Lower leg skin (tissue), 4 donors: ENCODE measurements at regions not wholly inside any gene's neighbourhood (a gene's known extent, or its start where the extent isn't known, plus 50 kb on each side); places are given as distances from the start of the nearest gene placed in this dataset.

ENCODE experiments used
- DNase-seq, 2 donors: peaks; one replicate each; pipeline ENCODE4 v3.0.0-alpha.2; 2019; ENCODE audit warnings: low spot score in 2 of 2
- H3K4me3 ChIP-seq: fragments of 200-600 bp; sonication (generic); 2 replicates; pipeline ENCODE4 v1.5.1; 2017; ENCODE audit warnings: mild to moderate bottlenecking, low read depth; ENCODE audit not compliant: poor library complexity, severe bottlenecking
- POLR2A ChIP-seq, 2 donors: fragments of 450-650 bp; IDR thresholded peaks; one replicate each; pipeline ENCODE4 v1.6.1; 2016 to 2017; ENCODE audit warnings: antibody characterized with exemption in 2 of 2, mild to moderate bottlenecking in 1 of 2, moderate library complexity in 1 of 2
- WGBS, 2 donors: methylation state at CpG; one replicate each; pipeline ENCODE4 v1.1.5; 2018; 5-methylcytosine and 5-hydroxymethylcytosine counted together
- intact Hi-C: fragments of 100-400 bp; cut with DNase I; formaldehyde crosslinking; loops from one replicate; pipeline ENCODE4 v1.15.0; 2023; ENCODE audit warnings: low total_unique reads
- TF ChIP-seq, protein P1 (sequence below), 3 donors: fragments of 450-650 bp; IDR thresholded peaks; one replicate each; pipeline ENCODE4 v1.5.1; 2016; ENCODE audit warnings: antibody characterized with exemption in 3 of 3, mild to moderate bottlenecking in 3 of 3, moderate library complexity in 2 of 3

- DNase-seq = no peak
- no peak for TF ChIP-seq POLR2A (IDR thresholded peaks at IDR 0.05)
- TF ChIP-seq, protein P1, sequence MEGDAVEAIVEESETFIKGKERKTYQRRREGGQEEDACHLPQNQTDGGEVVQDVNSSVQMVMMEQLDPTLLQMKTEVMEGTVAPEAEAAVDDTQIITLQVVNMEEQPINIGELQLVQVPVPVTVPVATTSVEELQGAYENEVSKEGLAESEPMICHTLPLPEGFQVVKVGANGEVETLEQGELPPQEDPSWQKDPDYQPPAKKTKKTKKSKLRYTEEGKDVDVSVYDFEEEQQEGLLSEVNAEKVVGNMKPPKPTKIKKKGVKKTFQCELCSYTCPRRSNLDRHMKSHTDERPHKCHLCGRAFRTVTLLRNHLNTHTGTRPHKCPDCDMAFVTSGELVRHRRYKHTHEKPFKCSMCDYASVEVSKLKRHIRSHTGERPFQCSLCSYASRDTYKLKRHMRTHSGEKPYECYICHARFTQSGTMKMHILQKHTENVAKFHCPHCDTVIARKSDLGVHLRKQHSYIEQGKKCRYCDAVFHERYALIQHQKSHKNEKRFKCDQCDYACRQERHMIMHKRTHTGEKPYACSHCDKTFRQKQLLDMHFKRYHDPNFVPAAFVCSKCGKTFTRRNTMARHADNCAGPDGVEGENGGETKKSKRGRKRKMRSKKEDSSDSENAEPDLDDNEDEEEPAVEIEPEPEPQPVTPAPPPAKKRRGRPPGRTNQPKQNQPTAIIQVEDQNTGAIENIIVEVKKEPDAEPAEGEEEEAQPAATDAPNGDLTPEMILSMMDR (IDR thresholded peaks at IDR 0.05) = no peak
- intact Hi-C loops = no loop called here
- H3K4me3 ChIP-seq = no peak overlapping the region
- 68 to 73% methylated on average over 4 of the region's 4 CpGs for WGBS, 2 donors
These were observed 2023.5 kb upstream of the WWC1 start for GRCh38 chr5:166267907-166268306.

DNA sequence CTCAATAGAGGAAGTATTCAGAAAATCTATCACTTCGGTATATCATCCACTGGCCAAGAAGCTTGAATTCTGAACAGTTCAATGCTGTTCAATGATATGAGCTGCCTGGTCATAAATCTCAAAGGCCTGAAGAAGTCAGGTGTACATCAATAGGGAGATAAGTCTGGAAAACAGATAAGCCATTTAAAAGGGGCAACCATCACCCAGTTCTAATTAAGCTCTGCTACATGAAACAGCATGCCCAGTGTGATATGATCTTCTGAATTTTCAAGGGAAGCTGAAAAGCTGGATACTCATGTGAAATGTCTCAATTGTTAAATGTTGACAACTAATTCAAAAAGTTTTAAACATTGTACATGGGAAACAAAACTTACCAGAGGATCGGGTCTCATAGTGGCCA lies 2020.7 kb upstream of the WWC1 start:
- H3K4me3 ChIP-seq = no peak overlapping the region
- no peak for DNase-seq
- no peak for TF ChIP-seq POLR2A (IDR thresholded peaks at IDR 0.05)
- TF ChIP-seq, protein P1 (IDR thresholded peaks at IDR 0.05) = no peak
- WGBS, 2 donors = 57 to 75% methylated on average over 2 of the region's 2 CpGs
- intact Hi-C loops = no loop called here

- intact Hi-C loops = no loop called here
- no peak overlapping the region for H3K4me3 ChIP-seq
- no peak for DNase-seq
- TF ChIP-seq, protein P1 (IDR thresholded peaks at IDR 0.05) = no peak
- no peak for TF ChIP-seq POLR2A (IDR thresholded peaks at IDR 0.05)
These were observed 2015.4 kb upstream of the WWC1 start for GRCh38 chr5:166276006-166276405.

GRCh38 chr5:166279828-166280227 lies 2011.6 kb upstream of the WWC1 start:
- DNase-seq = no peak
- no peak for TF ChIP-seq POLR2A (IDR thresholded peaks at IDR 0.05)
- TF ChIP-seq, protein P1 (IDR thresholded peaks at IDR 0.05) = no peak
- intact Hi-C loops = no loop called here
- no peak overlapping the region for H3K4me3 ChIP-seq
- WGBS, 2 donors = 80 to 81% methylated on average over 3 of the region's 3 CpGs

- WGBS, 2 donors = 31% methylated on average over 2 of the region's 2 CpGs
- no peak for DNase-seq
- intact Hi-C loops = no loop called here
- no peak overlapping the region for H3K4me3 ChIP-seq
- no peak for TF ChIP-seq POLR2A (IDR thresholded peaks at IDR 0.05)
- TF ChIP-seq, protein P1 (IDR thresholded peaks at IDR 0.05) = no peak
These were observed 2010.0 kb upstream of the WWC1 start for GRCh38 chr5:166281433-166281832.

DNA sequence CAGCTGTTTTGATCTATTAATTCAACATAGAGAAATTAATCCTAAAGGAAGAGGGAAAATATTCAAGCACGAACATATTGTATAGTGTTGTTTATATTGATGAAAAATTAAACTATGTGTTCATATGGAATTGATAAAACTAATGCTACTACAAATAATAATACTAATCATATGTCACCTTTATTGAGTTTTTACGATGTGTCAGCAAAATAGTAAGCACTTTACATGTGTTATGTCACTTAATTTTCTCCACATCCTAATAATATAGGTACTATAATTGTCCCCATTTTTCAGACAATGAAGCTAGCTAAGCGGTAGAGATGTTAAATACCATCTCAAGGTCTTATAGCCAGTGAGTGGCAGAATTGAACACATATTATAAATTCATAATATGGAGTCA lies 2008.5 kb upstream of the WWC1 start:
- WGBS, 2 donors = 86 to 89% methylated on average over 3 of the region's 3 CpGs
- intact Hi-C loops = no loop called here
- TF ChIP-seq, protein P1 (IDR thresholded peaks at IDR 0.05) = no peak
- TF ChIP-seq POLR2A (IDR thresholded peaks at IDR 0.05) = no peak
- H3K4me3 ChIP-seq = no peak overlapping the region
- no peak for DNase-seq
